ENCODE measurements at regions not wholly inside any gene's neighbourhood (a gene's known extent, or its start where the extent isn't known, plus 50 kb on each side); places are given as distances from the start of the nearest gene placed in this dataset.

DNA sequence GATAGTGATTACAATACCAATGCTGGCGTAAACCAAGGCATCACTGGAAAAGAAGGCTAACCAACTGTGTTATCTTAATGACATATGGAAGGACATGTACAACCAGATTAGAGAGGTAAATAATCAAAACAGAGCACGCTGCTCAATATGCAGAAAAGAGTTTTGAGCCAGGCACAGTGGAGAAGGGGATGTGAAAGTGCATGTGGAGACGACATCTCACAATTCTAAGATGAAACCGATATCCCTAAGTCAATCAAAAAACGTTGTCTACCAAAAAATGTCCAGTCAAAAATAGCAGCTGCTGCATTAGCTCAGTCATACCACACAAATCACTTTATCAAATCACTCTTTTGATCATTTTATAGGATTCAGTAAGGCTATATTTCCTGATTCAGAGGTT is 116.3 kb upstream of the OLIG2 start:
- Histone ChIP-seq H2AFZ (ENCODE audit: low read depth, low read length, poor library complexity, severe bottlenecking) (no peak overlapping the region), H3K9ac (ENCODE audit: low read length) (no peak overlapping the region), H3K4me2 (ENCODE audit: low read length) (no peak overlapping the region), H3K9me2 (ENCODE audit: insufficient read depth) (0 out of 2 replicates have a peak, but pooled peaks cover 2% of the 10 kb centered on the region), H3K27me3 (ENCODE audit: insufficient read depth, low read length) (peaks cover 20% of the 10 kb centered on the region), H4K20me1 (ENCODE audit: insufficient read depth) (no peaks in the 10 kb centered on the region), H3K79me2 (ENCODE audit: insufficient read depth, low read length) (no peaks in the 10 kb centered on the region), H3K4me3 (replicated peaks in 1 of 2; ENCODE audit: low read depth in 1 of 2, low read length in 2 of 2) (no peak overlapping the region), H3K4me1 (ENCODE audit: control insufficient read depth in 1 of 2, insufficient read depth in 2 of 2, low read length in 2 of 2) (no peaks in the 10 kb centered on the region), H3K9me3 (ENCODE audit: control insufficient read depth in 1 of 2, insufficient read depth in 1 of 2, low read depth in 1 of 2, low read length in 2 of 2) (no peaks in the 10 kb centered on the region), H3K27ac (ENCODE audit: low read depth, low read length) (no peak overlapping the region), H3K36me3 (ENCODE audit: control insufficient read depth in 1 of 2, insufficient read depth in 2 of 2, low read length in 2 of 2) (no peaks in the 10 kb centered on the region)
- CTCF ChIA-PET = interaction anchor here (1.0 kb wide), 1 partner anchor 218 kb away, joined by 3 read pairs; no protein-coding TSS in a partner anchor
- POLR2A ChIA-PET = no interaction called here
- DNase-seq (ENCODE audit: low read depth, low spot score) = no peak
- no peak for ATAC-seq
- intact Hi-C loops (cut with micrococcal nuclease) = no loop called here
- BruUV-seq (replicated peaks) = no TSS peak
- TF ChIP-seq EZH2phosphoT487 (IDR thresholded peaks at IDR 0.05; ENCODE audit: borderline replicate concordance) (no peak), FOSL1 (IDR thresholded peaks at IDR 0.05; ENCODE audit: low read depth) (no peak), SRF (IDR thresholded peaks at IDR 0.05; ENCODE audit: low read depth) (no peak), POLR2A (IDR thresholded peaks at IDR 0.05; ENCODE audit: borderline replicate concordance, extremely low read depth, insufficient read depth, insufficient read length) (no peak), SP1 (IDR thresholded peaks at IDR 0.05; ENCODE audit: low read depth) (no peak), CBX3 (IDR thresholded peaks at IDR 0.05; ENCODE audit: low read depth) (no peak), ZFX (IDR thresholded peaks at IDR 0.05) (no peak), TCF7L2 (IDR thresholded peaks at IDR 0.05; ENCODE audit: borderline replicate concordance, extremely low read depth, insufficient read depth, insufficient read length) (no peak)
- TF ChIP-seq, protein P1, sequence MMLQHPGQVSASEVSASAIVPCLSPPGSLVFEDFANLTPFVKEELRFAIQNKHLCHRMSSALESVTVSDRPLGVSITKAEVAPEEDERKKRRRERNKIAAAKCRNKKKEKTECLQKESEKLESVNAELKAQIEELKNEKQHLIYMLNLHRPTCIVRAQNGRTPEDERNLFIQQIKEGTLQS (IDR thresholded peaks at IDR 0.05) = no peak
- TF ChIP-seq, protein P2, sequence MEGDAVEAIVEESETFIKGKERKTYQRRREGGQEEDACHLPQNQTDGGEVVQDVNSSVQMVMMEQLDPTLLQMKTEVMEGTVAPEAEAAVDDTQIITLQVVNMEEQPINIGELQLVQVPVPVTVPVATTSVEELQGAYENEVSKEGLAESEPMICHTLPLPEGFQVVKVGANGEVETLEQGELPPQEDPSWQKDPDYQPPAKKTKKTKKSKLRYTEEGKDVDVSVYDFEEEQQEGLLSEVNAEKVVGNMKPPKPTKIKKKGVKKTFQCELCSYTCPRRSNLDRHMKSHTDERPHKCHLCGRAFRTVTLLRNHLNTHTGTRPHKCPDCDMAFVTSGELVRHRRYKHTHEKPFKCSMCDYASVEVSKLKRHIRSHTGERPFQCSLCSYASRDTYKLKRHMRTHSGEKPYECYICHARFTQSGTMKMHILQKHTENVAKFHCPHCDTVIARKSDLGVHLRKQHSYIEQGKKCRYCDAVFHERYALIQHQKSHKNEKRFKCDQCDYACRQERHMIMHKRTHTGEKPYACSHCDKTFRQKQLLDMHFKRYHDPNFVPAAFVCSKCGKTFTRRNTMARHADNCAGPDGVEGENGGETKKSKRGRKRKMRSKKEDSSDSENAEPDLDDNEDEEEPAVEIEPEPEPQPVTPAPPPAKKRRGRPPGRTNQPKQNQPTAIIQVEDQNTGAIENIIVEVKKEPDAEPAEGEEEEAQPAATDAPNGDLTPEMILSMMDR (IDR thresholded peaks at IDR 0.05 in 2 of 3, conservative IDR thresholded peaks at IDR 0.05 in 1 of 3; ENCODE audit: borderline replicate concordance in 1 of 3, insufficient read depth in 1 of 3, low read depth in 2 of 3, low read length in 2 of 3) = no peak
- RAD21 ChIA-PET (ENCODE audit: low non-redundant PET in 1 of 2, low total read pairs in 2 of 2, uncharacterized antibody in 2 of 2, unreplicated experiment in 2 of 2) = no interaction called here

All from HCT116 (cell line).